H1 (cell line): ENCODE measurements at regions not wholly inside any gene's neighbourhood (a gene's known extent, or its start where the extent isn't known, plus 50 kb on each side); places are given as distances from the start of the nearest gene placed in this dataset.

ENCODE experiments used
- CTCF ChIA-PET: fragments of 300-600 bp; sonication (Branson Sonifier 250); formaldehyde crosslinking; loops from one replicate; lab custom pipeline; 2021; ENCODE audit not compliant: partially characterized antibody; lab: Charles Lee
- POLR2A ChIA-PET: fragments of 300-600 bp; sonication (Branson Sonifier 250); formaldehyde crosslinking; loops from one replicate; lab custom pipeline; 2021; ENCODE audit warnings: inconsistent platforms; ENCODE audit not compliant: partially characterized antibody; lab: Charles Lee
- DNase-seq, 2 experiments: peaks; one replicate each; pipeline versions ENCODE4 v3.0.0 to v3.0.0-alpha.2; 2010 to 2022; ENCODE audit warnings: low spot score in 2 of 2, low read depth in 1 of 2, mixed read lengths in 1 of 2
- FAIRE-seq: peaks from 2 replicates; lab custom pipeline; 2011; peaks lifted over from hg19 to GRCh38; lab: Jason Lieb, UNC
- H2AFZ ChIP-seq: 2 replicates; pipeline ENCODE4 v1.8.1; 2012; ENCODE audit warnings: low read length, inconsistent platforms
- H2AK5ac ChIP-seq: 2 replicates; pipeline ENCODE4 v1.6.1; 2013; ENCODE audit warnings: low read depth, low read length
- H2BK120ac ChIP-seq: replicated peaks from 2 replicates; pipeline ENCODE3; 2013; ENCODE audit warnings: low read depth, low read length, inconsistent platforms
- H2BK12ac ChIP-seq: 2 replicates; pipeline ENCODE4 v1.6.1; 2013; ENCODE audit warnings: low read depth, low read length
- H2BK15ac ChIP-seq: 2 replicates; pipeline ENCODE4 v1.6.1; 2013; ENCODE audit warnings: low read length
- H2BK20ac ChIP-seq: 2 replicates; pipeline ENCODE4 v1.6.1; 2013; ENCODE audit warnings: low read length
- H2BK5ac ChIP-seq: 2 replicates; pipeline ENCODE4 v1.6.1; 2013; ENCODE audit warnings: low read depth, low read length
- H3K14ac ChIP-seq: 2 replicates; pipeline ENCODE4 v1.6.1; 2013; ENCODE audit warnings: inconsistent platforms; ENCODE audit not compliant: insufficient read length
- H3K18ac ChIP-seq: 2 replicates; pipeline ENCODE4 v1.6.1; 2013; ENCODE audit warnings: low read length; ENCODE audit errors: extremely low read depth
- H3K23ac ChIP-seq: 2 replicates; pipeline ENCODE4 v1.6.1; 2013; ENCODE audit warnings: inconsistent platforms; ENCODE audit not compliant: insufficient read length
- H3K23me2 ChIP-seq: 2 replicates; pipeline ENCODE4 v1.6.1; 2013; ENCODE audit warnings: low read depth, low read length
- H3K27ac ChIP-seq: 2 replicates; pipeline ENCODE4 v1.6.1; 2011; ENCODE audit warnings: low read depth, low read length, inconsistent platforms
- H3K27me3 ChIP-seq, 4 experiments: replicated peaks in 1 of 4; 1 replicate in 1 of 4; 2 replicates in 3 of 4; pipeline versions ENCODE4 v1.6.1 to v1.8.1; 2011 to 2013; ENCODE audit warnings: low read length in 3 of 4, mild to moderate bottlenecking in 3 of 4, inconsistent platforms in 2 of 4, mixed read lengths in 2 of 4, moderate library complexity in 1 of 4; ENCODE audit not compliant: control insufficient read depth in 3 of 4, insufficient read depth in 3 of 4; ENCODE audit errors: extremely low read depth in 1 of 4
- H3K36me3 ChIP-seq, 4 experiments: 2 replicates each; pipeline versions ENCODE4 v1.6.1 to v1.8.1; 2011 to 2013; ENCODE audit warnings: mild to moderate bottlenecking in 4 of 4, low read length in 3 of 4, moderate library complexity in 2 of 4, control low read depth in 1 of 4, inconsistent platforms in 1 of 4; ENCODE audit not compliant: insufficient read depth in 4 of 4, control insufficient read depth in 2 of 4
- H3K4ac ChIP-seq: replicated peaks from 2 replicates; pipeline ENCODE3; 2013; ENCODE audit warnings: low read length, low read depth, mixed read lengths, inconsistent platforms; ENCODE audit not compliant: insufficient read length
- H3K4me1 ChIP-seq, 4 experiments: replicated peaks in 1 of 4; 1 replicate in 1 of 4; 2 replicates in 3 of 4; pipeline versions ENCODE4 v1.6.1 to v1.8.1; 2011 to 2013; ENCODE audit warnings: low read length in 3 of 4, inconsistent platforms in 2 of 4, mixed read lengths in 1 of 4; ENCODE audit not compliant: insufficient read depth in 4 of 4, control insufficient read depth in 3 of 4
- H3K4me2 ChIP-seq, 2 experiments: 2 replicates each; pipeline versions ENCODE4 v1.6.1 to v1.8.1; 2011 to 2013; ENCODE audit warnings: low read depth in 2 of 2, low read length in 2 of 2, control low read depth in 1 of 2, inconsistent platforms in 1 of 2, mild to moderate bottlenecking in 1 of 2; ENCODE audit not compliant: insufficient read depth in 1 of 2
- H3K4me3 ChIP-seq, 4 experiments: fragments of 200-600, 300-600 bp in 1 of 4; sonication (generic), shearing (Covaris generic), sonication (Bioruptor Twin) in 1 of 4; 2 replicates each; pipeline versions ENCODE4 v1.5.1 to v1.8.1; 2011 to 2016; ENCODE audit warnings: low read length in 4 of 4, low read depth in 3 of 4, control low read depth in 2 of 4, inconsistent platforms in 2 of 4, mild to moderate bottlenecking in 2 of 4, mixed read lengths in 1 of 4, moderate library complexity in 1 of 4; ENCODE audit not compliant: insufficient read depth in 2 of 4; ENCODE audit errors: extremely low read depth in 1 of 4
- H3K56ac ChIP-seq: replicated peaks from 2 replicates; pipeline ENCODE3; 2013; ENCODE audit warnings: low read depth, mild to moderate bottlenecking, mixed read lengths, low read length, inconsistent platforms; ENCODE audit not compliant: insufficient read length
- H3K79me1 ChIP-seq: 2 replicates; pipeline ENCODE4 v1.6.1; 2013; ENCODE audit warnings: low read depth, low read length, control low read depth
- H3K79me2 ChIP-seq, 2 experiments: 2 replicates each; pipeline versions ENCODE4 v1.6.1 to v1.8.1; 2012 to 2013; ENCODE audit warnings: low read length in 2 of 2, mild to moderate bottlenecking in 2 of 2, inconsistent platforms in 1 of 2; ENCODE audit not compliant: insufficient read depth in 2 of 2, control insufficient read depth in 1 of 2
- H3K9ac ChIP-seq, 4 experiments: replicated peaks in 1 of 4; 1 replicate in 1 of 4; 2 replicates in 3 of 4; pipeline versions ENCODE4 v1.6.1 to v1.8.1; 2011 to 2013; ENCODE audit warnings: low read depth in 3 of 4, low read length in 3 of 4, control low read depth in 2 of 4, mild to moderate bottlenecking in 2 of 4, moderate library complexity in 2 of 4, inconsistent platforms in 1 of 4; ENCODE audit errors: extremely low read depth in 1 of 4
- H3K9me3 ChIP-seq, 2 experiments: 2 replicates each; pipeline versions ENCODE4 v1.6.1 to v1.8.1; 2012 to 2013; ENCODE audit warnings: mild to moderate bottlenecking in 2 of 2, moderate library complexity in 2 of 2, control low read depth in 1 of 2, inconsistent platforms in 1 of 2, low read depth in 1 of 2, low read length in 1 of 2, mixed read lengths in 1 of 2; ENCODE audit not compliant: insufficient read depth in 2 of 2
- H4K20me1 ChIP-seq, 2 experiments: replicated peaks in 1 of 2; 2 replicates each; pipeline versions ENCODE3 to v1.8.1; 2011 to 2013; ENCODE audit warnings: inconsistent platforms in 2 of 2, low read length in 2 of 2, mild to moderate bottlenecking in 1 of 2; ENCODE audit not compliant: insufficient read depth in 2 of 2, control insufficient read depth in 1 of 2
- H4K5ac ChIP-seq: 2 replicates; pipeline ENCODE4 v1.6.1; 2013; ENCODE audit warnings: low read length, low read depth, mixed read lengths, inconsistent platforms; ENCODE audit not compliant: insufficient read length
- H4K8ac ChIP-seq: 2 replicates; pipeline ENCODE4 v1.8.0; 2013; ENCODE audit warnings: mild to moderate bottlenecking, moderate library complexity, low read length, inconsistent platforms; ENCODE audit not compliant: insufficient read depth; ENCODE audit errors: extremely low read depth
- H4K91ac ChIP-seq: replicated peaks from 2 replicates; pipeline ENCODE3; 2013; ENCODE audit warnings: low read length, mixed read lengths, inconsistent platforms; ENCODE audit not compliant: insufficient read length
- EP300 ChIP-seq, 2 experiments: IDR thresholded peaks; 1 replicate in 1 of 2; 2 replicates in 1 of 2; pipeline ENCODE4 v1.6.1; 2011 to 2012; ENCODE audit warnings: low read depth in 2 of 2, low read length in 2 of 2, mild to moderate bottlenecking in 2 of 2, borderline replicate concordance in 1 of 2, inconsistent platforms in 1 of 2, moderate library complexity in 1 of 2
- KDM1A ChIP-seq: fragments of 200-600, 300-600 bp; sonication (generic); IDR thresholded peaks from 2 replicates; pipeline ENCODE4 v1.7.1; 2016; ENCODE audit warnings: mild to moderate bottlenecking, low read length, borderline replicate concordance
- SRF ChIP-seq: IDR thresholded peaks from 2 replicates; pipeline ENCODE4 v1.6.1; 2011; ENCODE audit warnings: mild to moderate bottlenecking, low read depth, low read length, moderate library complexity
- TAF1 ChIP-seq: IDR thresholded peaks from 2 replicates; pipeline ENCODE4 v1.6.1; 2011; ENCODE audit warnings: mild to moderate bottlenecking, low read depth, low read length
- TCF12 ChIP-seq: IDR thresholded peaks from 2 replicates; pipeline ENCODE4 v1.6.1; 2011; ENCODE audit warnings: low read depth, mild to moderate bottlenecking, low read length
- TEAD4 ChIP-seq: IDR thresholded peaks from 2 replicates; pipeline ENCODE4 v1.6.1; 2012; ENCODE audit warnings: low read depth, low read length, inconsistent platforms, mixed read lengths
- WGBS, 2 experiments: shearing (Covaris generic) in 1 of 2; methylation state at CpG; one replicate each; pipeline versions ENCODE4 v1.1.6 to v1.1.7; 2013 to 2015; ENCODE audit warnings: low lambda C conversion rate in 2 of 2, mixed read lengths in 2 of 2, inconsistent platforms in 1 of 2, low coverage in 1 of 2, missing lambda C conversion rate in 1 of 2; ENCODE audit not compliant: insufficient replicate concordance in 2 of 2, insufficient coverage in 1 of 2, insufficient read length in 1 of 2; ENCODE audit errors: extremely low coverage in 1 of 2, missing lambda C conversion rate in 1 of 2; 5-methylcytosine and 5-hydroxymethylcytosine counted together

GRCh38 chr2:174020026-174020425, 54.9 kb upstream of the SP3 start:
- Histone ChIP-seq H4K5ac (no peak overlapping the region), H4K91ac (no peak overlapping the region), H4K20me1 (no peaks in the 10 kb centered on the region), H3K9ac (no peak overlapping the region), H3K23ac (no peak overlapping the region), H3K14ac (no peak overlapping the region), H3K4me1 (peaks cover 8 to 17% (median 11%) of the 10 kb centered on the region in 4 experiments), H3K79me2 (no peaks in the 10 kb centered on the region), H2AK5ac (no peak overlapping the region), H3K79me1 (no peaks in the 10 kb centered on the region), H2BK15ac (no peak overlapping the region), H3K4ac (no peak overlapping the region), H3K36me3 (no peaks in the 10 kb centered on the region), H3K27me3 (no peaks in the 10 kb centered on the region), H3K4me2 (no peak overlapping the region), H3K56ac (no peak overlapping the region), H4K8ac (no peak overlapping the region), H3K4me3 (no peak overlapping the region), H2BK120ac (no peak overlapping the region), H3K18ac (no peak overlapping the region), H2BK5ac (no peak overlapping the region), H2AFZ (no peak overlapping the region), H3K27ac (no peak overlapping the region), H3K23me2 (peaks cover 3% of the 10 kb centered on the region; the same call in 1 of the 2 replicates), H2BK20ac (no peak overlapping the region), H3K9me3 (no peaks in the 10 kb centered on the region), H2BK12ac (no peak overlapping the region)
- TF ChIP-seq KDM1A (no peak), TCF12 (no peak), TEAD4 (no peak), EP300 (IDR thresholded peaks at IDR 0.05; ENCODE audit: borderline replicate concordance in 1 of 2, low read depth in 2 of 2, low read length in 2 of 2) (no peak), SRF (no peak), TAF1 (no peak)
- ChIA-PET CTCF (no interaction called here), POLR2A (no interaction called here)
- 87% methylated on average over 5 of the region's 5 CpGs; no CpG with 5 or more reads in 1 of the 2 experiments for WGBS, 2 experiments
- FAIRE-seq (no peak), DNase-seq (no peak)
